Skeletal muscle satellite cell (primary cell): ENCODE measurements at regions not wholly inside any gene's neighbourhood (a gene's known extent, or its start where the extent isn't known, plus 50 kb on each side); places are given as distances from the start of the nearest gene placed in this dataset.
"Not testable (repeated sequence)": the region's sequence is repeated elsewhere in the genome, so short reads cannot be mapped to it uniquely, and the experiment has no call there.

Experiments used
- H3K27me3 ChIP-seq: 2 replicates; pipeline ENCODE4 v1.7.0; 2013; ENCODE audit warnings: low read length; ENCODE audit not compliant: control insufficient read depth, insufficient read depth
- H3K36me3 ChIP-seq: 2 replicates; pipeline ENCODE4 v1.7.0; 2013; ENCODE audit warnings: mild to moderate bottlenecking, control low read depth, low read length; ENCODE audit not compliant: insufficient read depth
- H3K4me1 ChIP-seq: 2 replicates; pipeline ENCODE4 v1.7.0; 2013; ENCODE audit warnings: low read length; ENCODE audit not compliant: control insufficient read depth, insufficient read depth
- H3K4me2 ChIP-seq: 2 replicates; pipeline ENCODE4 v1.7.0; 2013; ENCODE audit warnings: mild to moderate bottlenecking, low read length
- H3K4me3 ChIP-seq: 2 replicates; pipeline ENCODE4 v1.7.0; 2013; ENCODE audit warnings: low read length
- H3K9ac ChIP-seq: 2 replicates; pipeline ENCODE4 v1.7.0; 2013; ENCODE audit warnings: mild to moderate bottlenecking, low read depth, low read length, moderate library complexity
- H3K9me3 ChIP-seq: replicated peaks from 2 replicates; pipeline ENCODE4 v1.7.0; 2013; ENCODE audit warnings: mild to moderate bottlenecking, control low read depth, low read length

DNA sequence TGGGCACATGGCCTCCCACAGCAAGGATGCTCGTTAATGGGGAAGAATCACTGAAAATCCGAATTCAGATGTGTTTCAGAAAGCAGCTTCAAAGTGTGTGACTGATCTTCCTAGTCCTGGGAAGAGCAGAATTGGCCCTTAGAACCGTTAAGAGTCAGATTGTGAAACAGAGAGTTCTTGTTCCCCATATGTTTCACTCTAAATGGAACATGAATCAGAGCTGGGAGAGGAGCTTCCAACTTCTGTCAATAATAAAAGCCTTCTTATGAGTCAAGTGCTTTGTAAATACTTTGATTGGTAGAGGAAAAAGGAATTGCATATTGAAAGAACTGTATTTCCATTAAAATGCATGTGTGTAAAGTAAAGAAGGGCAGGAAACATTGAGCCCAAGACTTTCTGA, 256.1 kb upstream of the PLGLB1 start:
- H3K27me3 ChIP-seq, H3K36me3 ChIP-seq, H3K4me2 ChIP-seq, H3K9ac ChIP-seq, H3K4me1 ChIP-seq, H3K4me3 ChIP-seq, H3K9me3 ChIP-seq: not testable (repeated sequence)

DNA sequence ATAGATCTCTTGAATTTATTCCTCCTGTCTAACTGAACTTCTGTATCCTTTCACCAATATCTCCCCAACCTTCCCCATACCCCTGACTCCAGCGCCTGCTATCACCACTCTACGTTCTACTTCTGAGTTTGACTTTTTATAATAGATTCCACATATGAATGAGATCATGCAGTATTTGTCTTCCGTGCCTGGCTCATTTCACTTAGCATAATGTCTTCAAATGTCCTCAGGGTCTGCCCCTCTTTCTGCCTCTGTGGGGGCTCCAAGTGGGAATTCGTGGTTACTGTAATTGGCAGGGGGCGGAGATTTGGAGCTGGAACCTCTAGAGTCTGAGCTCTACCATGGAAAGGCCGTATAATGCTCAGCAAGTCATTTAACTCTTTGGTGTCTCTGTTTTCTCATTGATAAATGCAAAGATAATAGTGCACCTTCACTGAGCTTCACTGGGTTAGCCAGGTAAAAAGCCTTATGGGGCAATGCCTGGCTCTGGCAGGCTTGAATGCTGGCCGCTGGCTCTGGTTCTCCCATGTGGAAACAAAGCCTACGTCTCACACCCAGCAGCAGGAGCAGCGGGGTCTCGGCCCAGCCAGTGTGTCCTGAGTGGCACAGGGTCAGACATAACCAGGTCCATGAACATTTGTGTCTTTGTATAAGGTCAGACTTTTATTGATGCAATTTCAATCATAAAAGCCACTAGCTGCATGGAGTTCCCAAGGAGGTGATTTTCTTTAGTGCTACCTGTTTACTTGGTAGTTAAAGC, 259.1 kb upstream of the PLGLB1 start:
- H3K4me2 ChIP-seq, H3K9me3 ChIP-seq, H3K4me1 ChIP-seq, H3K27me3 ChIP-seq, H3K36me3 ChIP-seq, H3K9ac ChIP-seq, H3K4me3 ChIP-seq: not testable (repeated sequence)

DNA sequence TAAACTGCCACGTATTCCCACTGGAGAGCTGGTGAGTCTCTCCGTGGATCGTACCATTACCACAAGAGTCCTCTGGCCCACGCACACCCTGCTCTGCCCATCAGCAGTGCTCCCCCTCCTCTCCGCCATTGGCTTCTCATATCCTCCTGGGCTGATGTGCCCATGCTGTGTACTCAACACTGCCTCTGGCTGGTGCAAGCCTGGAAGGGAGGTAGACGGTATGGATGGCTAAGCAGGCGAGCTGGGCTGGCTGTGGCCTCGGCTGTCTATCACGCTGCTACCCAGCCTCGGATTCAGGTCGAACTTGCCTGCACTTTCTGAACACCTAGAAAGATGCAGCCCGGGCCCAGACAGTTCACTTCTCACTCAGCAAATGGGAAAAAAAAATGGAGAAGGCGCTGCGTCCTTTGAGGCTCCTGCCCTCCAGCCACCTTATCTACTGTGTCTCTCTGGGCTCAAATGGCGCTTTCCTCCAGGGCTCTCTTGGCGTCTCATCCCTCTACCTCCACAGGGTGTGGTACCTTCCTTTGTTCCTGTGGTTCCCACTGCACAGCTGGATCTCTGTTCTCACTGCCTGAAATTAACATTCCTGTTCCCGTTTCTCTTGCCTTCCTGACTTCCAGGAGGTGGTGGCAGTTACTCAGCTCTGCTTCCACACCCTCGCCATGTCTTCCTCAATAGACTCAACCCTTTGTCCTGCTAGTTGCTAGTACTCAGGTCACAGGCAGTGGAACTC, 262.3 kb upstream of the PLGLB1 start:
- H3K4me3 ChIP-seq, H3K9ac ChIP-seq, H3K36me3 ChIP-seq, H3K27me3 ChIP-seq, H3K4me2 ChIP-seq, H3K9me3 ChIP-seq, H3K4me1 ChIP-seq: not testable (repeated sequence)

DNA sequence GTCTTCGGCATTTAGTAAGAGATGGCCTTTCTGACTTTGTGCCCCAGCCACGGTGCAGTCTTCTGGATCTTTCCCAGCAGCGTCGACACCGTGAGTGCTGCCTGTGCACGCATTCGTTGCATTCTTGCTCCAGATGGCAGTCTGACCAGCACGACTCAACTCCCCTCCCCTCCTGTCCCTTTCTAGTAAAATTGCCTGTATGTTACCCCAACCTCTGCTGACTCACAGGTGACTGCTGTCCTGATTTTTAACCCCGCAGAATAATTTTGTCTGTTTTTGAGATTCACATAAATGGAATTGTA, 262.8 kb upstream of the PLGLB1 start:
- H3K9me3 ChIP-seq, H3K4me3 ChIP-seq, H3K4me2 ChIP-seq, H3K9ac ChIP-seq, H3K36me3 ChIP-seq, H3K27me3 ChIP-seq, H3K4me1 ChIP-seq: not testable (repeated sequence)

DNA sequence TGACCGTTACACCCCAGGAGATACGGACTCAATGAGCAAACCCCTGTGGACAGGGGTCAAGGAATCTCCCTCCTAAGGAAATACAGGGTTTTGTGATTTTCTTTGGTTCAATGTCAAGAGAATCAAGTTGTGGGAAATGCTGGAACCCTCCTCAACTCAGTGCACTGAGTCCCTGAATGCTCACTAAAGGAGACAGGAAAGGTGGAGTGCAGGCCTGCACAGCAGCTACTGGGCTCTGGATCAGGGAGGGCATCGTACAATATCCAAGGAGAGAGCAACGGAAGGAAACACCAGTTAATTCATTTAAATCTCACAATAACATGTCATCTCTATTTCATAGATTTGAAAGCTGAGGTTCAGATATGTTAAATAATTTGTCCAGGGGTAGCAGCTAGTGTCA, 263.5 kb upstream of the PLGLB1 start:
- not testable (repeated sequence) for H3K9me3 ChIP-seq, H3K27me3 ChIP-seq, H3K4me2 ChIP-seq, H3K9ac ChIP-seq, H3K4me1 ChIP-seq, H3K4me3 ChIP-seq, H3K36me3 ChIP-seq

DNA sequence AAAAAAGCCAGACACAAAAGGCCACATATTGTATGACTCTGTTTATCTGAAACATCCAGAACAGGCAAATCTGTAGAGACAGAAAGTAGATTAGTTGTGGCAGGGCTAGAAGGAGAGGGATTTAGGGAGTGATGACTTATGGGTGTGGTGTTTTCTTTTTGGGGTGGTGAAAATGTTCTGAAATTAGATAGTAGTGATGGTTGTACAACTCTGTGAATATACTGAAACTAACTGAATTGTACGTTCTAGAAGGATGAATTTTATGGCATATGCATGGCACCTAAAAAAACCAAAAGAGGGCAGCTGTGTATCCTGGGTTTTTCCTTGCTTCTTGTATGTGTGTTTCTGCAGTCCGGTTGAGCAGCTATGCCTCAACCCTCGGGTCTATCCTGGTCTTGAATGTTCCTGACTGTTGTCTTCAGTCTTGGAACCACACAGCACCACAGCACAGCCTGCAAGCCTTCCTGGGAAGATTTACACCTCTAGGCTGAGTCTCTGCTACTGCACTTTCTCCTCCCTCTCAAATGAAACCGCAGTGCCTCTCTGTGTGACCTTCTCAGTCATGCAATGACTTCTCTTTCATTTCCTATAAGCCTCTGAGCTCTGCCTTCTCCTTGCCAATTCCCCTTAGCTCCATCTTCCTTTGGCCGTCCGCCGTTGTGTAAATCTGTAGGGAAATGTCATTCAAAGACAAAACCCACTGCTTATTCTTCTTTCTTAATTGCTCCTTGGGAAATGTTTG, 269.1 kb upstream of the PLGLB1 start:
- H3K4me3 ChIP-seq, H3K27me3 ChIP-seq, H3K36me3 ChIP-seq, H3K9me3 ChIP-seq, H3K4me2 ChIP-seq, H3K9ac ChIP-seq, H3K4me1 ChIP-seq: not testable (repeated sequence)

DNA sequence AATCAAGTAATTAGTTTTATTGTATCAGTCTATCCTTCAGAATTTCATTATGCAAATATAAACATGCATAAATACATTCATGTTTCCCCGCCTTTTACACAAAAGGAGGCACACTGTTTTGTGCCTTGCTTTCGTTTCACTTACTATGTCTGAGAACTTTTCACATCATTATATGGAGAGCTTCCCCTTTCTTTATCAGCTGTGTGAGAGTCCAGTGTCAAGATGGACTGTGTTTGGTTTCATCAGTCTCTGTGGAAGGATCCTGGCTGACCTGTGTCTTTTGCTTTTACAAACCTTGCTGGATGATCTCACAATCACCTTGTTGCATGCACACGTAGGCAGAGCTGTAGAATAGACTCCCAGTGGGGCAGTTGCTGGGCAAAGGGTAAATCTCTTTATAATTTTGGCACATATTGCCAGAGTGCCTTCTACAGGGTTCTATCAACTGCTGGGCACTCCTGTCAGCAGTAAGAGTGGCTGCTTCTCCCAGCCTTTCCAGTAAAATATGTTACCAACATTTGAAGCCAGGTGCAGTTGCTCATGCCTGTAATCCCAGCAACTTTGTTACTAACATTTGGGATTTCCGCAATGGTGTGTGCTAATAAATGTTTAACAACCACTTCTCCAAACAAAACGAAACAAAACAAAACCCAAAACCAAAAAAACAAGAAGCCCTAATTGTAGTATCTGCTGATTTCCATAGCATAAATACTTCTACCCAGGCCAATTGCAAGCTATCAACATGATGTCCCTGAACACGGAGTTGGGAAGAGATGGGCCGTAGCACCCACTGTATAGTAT, 270.0 kb upstream of the PLGLB1 start:
- not testable (repeated sequence) for H3K9me3 ChIP-seq, H3K4me2 ChIP-seq, H3K4me1 ChIP-seq, H3K9ac ChIP-seq, H3K36me3 ChIP-seq, H3K4me3 ChIP-seq, H3K27me3 ChIP-seq

DNA sequence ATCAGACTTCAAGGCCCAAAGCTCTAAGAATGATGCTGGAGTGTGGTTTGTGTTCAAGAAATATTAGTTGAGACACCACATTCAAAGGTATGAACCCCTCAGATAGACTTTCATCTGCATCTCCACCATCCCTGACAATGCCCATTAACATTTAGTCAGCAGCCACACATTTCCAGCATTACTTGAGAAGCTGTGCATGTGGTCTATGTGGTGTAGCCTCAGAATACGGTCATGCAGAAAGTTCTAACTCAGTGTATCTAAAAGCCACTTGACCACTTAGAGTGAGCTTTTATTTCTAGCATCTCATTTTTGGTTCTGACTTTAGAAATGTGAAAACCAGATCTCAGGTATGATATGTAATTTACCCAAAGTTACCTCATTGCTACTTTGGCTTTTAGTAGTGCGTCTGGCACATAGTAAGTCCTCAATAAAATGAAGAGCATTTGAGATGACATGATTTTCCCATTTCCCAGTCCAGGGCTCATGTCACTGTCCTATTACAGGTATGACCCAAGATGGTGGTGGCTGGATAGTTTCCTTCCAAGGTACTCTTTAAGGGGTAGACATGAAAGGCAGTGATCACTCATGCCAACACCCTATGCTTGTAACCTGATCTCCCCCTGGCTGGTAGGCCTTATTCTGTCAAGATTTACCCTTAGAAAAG, 272.4 kb upstream of the PLGLB1 start:
- not testable (repeated sequence) for H3K4me2 ChIP-seq, H3K9ac ChIP-seq, H3K36me3 ChIP-seq, H3K4me1 ChIP-seq, H3K4me3 ChIP-seq, H3K27me3 ChIP-seq, H3K9me3 ChIP-seq

DNA sequence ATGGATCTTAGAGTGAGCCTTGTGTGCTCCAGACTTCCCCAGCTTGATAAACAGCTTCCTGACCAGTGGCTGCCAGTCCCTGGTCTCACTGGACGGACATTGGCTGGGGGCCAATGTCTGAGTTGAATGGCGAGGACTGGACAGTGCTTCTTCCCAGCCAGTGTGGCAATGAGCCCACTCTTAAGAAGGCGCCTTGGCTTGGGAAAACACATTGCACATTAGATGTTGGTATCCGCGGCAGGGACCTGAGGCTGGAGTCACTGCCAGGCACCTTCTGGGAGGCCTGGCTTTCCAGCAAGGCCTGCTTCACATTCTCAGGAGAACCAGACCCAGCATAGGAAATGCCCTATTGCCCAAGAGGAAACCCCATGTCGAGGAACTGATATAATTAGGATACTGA, 273.5 kb upstream of the PLGLB1 start:
- H3K9ac ChIP-seq, H3K4me3 ChIP-seq, H3K4me2 ChIP-seq: not testable (repeated sequence)

DNA sequence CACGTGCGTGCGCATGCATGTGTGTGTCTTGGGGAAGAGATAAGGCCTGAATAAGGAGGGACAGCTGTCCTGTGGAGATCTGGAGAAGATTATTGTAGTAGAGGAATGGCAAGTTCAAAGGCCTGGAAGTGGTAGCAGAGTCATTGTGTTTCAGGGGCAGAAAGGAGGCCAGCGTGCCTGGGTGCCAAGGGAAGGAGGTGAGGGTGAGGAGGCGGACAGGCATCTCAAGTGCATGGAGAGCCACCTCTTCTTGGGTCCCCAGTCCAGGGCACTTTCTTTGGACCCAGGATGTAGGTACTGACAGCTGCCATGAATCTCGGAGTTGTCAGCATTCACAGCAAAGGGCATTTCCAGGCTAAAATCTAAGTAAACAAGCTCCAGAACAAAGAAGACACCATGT, 279.7 kb upstream of the PLGLB1 start:
- not testable (repeated sequence) for H3K4me3 ChIP-seq, H3K9me3 ChIP-seq, H3K36me3 ChIP-seq, H3K4me2 ChIP-seq, H3K4me1 ChIP-seq, H3K9ac ChIP-seq, H3K27me3 ChIP-seq

More for the DNA sequence above, 273.5 kb upstream of the PLGLB1 start:
- not testable (repeated sequence) for H3K4me1 ChIP-seq, H3K9me3 ChIP-seq, H3K27me3 ChIP-seq, H3K36me3 ChIP-seq

DNA sequence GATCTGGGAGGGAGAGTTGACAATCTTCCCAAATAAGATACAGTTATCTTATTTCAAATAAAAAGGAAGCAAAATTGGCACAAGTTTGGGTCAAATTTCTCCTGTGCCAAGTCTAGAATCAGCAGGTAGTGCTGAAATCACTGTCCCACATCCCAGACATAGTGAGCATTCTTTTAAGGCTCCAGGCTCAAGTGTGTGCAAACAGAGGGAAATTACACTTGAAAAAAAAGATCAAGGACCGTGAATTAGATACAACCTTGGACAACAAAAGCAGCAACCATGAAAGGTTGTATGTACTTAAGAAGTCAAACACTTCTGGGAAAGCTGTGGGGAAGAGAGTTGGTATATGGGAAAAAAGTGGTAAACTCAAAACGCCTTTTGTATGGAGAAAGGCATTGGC, 280.2 kb upstream of the PLGLB1 start:
- not testable (repeated sequence) for H3K4me2 ChIP-seq

More for the DNA sequence above, 280.2 kb upstream of the PLGLB1 start:
- not testable (repeated sequence) for H3K9me3 ChIP-seq, H3K4me3 ChIP-seq, H3K27me3 ChIP-seq, H3K4me1 ChIP-seq, H3K36me3 ChIP-seq, H3K9ac ChIP-seq
